HepG2 (cell line): ENCODE measurements at regions not wholly inside any gene's neighbourhood (a gene's known extent, or its start where the extent isn't known, plus 50 kb on each side); places are given as distances from the start of the nearest gene placed in this dataset.

Experiments used
- ATAC-seq: fragments of 200-7000 bp; cut with Tn5 transposase; 3 replicates; pipeline ENCODE4 v1.9.1; 2020; ENCODE audit warnings: mild to moderate bottlenecking, moderate library complexity
- BruUV-seq: library from RNA; stranded (reverse); fragments of 400-500 nt; replicated peaks from 2 replicates; lab custom pipeline; 2021; lab: Mats Ljungman, UMichigan
- CTCF ChIA-PET: fragments of 300-600 bp; formaldehyde crosslinking; extraction: SDS; loops from one replicate; lab custom pipeline; 2021; ENCODE audit warnings: low total read pairs, inconsistent platforms, low intra/inter-chr PET ratio; lab: Yijun Ruan, JAX
- POLR2A ChIA-PET: fragments of 350-600 bp; sonication (Branson Sonifier 250); formaldehyde crosslinking; loops from one replicate; lab custom pipeline; 2020; ENCODE audit warnings: antibody characterized with exemption, inconsistent platforms; lab: Yijun Ruan, JAX
- DNase-seq: peaks from one replicate; pipeline ENCODE4 v3.0.0-alpha.2; 2015; ENCODE audit warnings: low spot score
- FAIRE-seq: peaks from 3 replicates; lab custom pipeline; 2011; peaks lifted over from hg19 to GRCh38; lab: Jason Lieb, UNC
- H2AFZ ChIP-seq: one replicate; pipeline ENCODE4 v1.6.1; 2011; ENCODE audit warnings: low read length, inconsistent platforms
- H3K27ac ChIP-seq: fragments of 300-600 bp; 3 replicates; pipeline ENCODE4 v1.8.0; 2011; ENCODE audit warnings: mixed run types, mild to moderate bottlenecking, mixed read lengths, low read length, inconsistent platforms; ENCODE audit not compliant: insufficient read depth; ENCODE audit errors: extremely low read length
- H3K27me3 ChIP-seq, 2 experiments: fragments of 200-600 bp in 1 of 2; 2 replicates in 1 of 2; 3 replicates in 1 of 2; pipeline versions ENCODE4 v1.6.0 to v1.8.0; 2011; ENCODE audit warnings: low read length in 2 of 2, mild to moderate bottlenecking in 2 of 2, moderate library complexity in 2 of 2, inconsistent platforms in 1 of 2; ENCODE audit not compliant: insufficient read depth in 2 of 2, control insufficient read depth in 1 of 2
- H3K36me3 ChIP-seq, 2 experiments: fragments of 200-600 bp in 1 of 2; replicated peaks in 1 of 2; 2 replicates in 1 of 2; 3 replicates in 1 of 2; pipeline versions ENCODE4 v1.5.1 to v1.8.0; 2011; ENCODE audit warnings: low read length in 2 of 2, inconsistent platforms in 1 of 2; ENCODE audit not compliant: insufficient read depth in 2 of 2, control insufficient read depth in 1 of 2
- H3K4me1 ChIP-seq: 2 replicates; pipeline ENCODE4 v1.5.1; 2012; ENCODE audit warnings: low read length, inconsistent platforms; ENCODE audit not compliant: insufficient read depth
- H3K4me2 ChIP-seq: 2 replicates; pipeline ENCODE4 v1.6.0; 2011; ENCODE audit warnings: low read depth, low read length, inconsistent platforms
- H3K4me3 ChIP-seq, 3 experiments: fragments of 200-600 bp in 1 of 3; sonication (generic), shearing (Covaris generic) in 1 of 3; replicated peaks in 1 of 3; 2 replicates each; pipeline ENCODE4 v1.5.1; 2011 to 2016; ENCODE audit warnings: low read length in 3 of 3, inconsistent platforms in 2 of 3, low read depth in 2 of 3, mild to moderate bottlenecking in 2 of 3, control low read depth in 1 of 3, mixed read lengths in 1 of 3; ENCODE audit not compliant: insufficient read depth in 1 of 3
- H3K79me2 ChIP-seq: one replicate; pipeline ENCODE4 v1.6.1; 2011; ENCODE audit warnings: low read length, inconsistent platforms; ENCODE audit not compliant: insufficient read depth
- H3K9ac ChIP-seq: 2 replicates; pipeline ENCODE4 v1.6.0; 2011; ENCODE audit warnings: mild to moderate bottlenecking, low read depth, low read length, inconsistent platforms; ENCODE audit not compliant: insufficient read depth
- H3K9me3 ChIP-seq: 2 replicates; pipeline ENCODE4 v1.5.1; 2012; ENCODE audit warnings: mild to moderate bottlenecking, low read length
- H4K20me1 ChIP-seq: 2 replicates; pipeline ENCODE4 v1.6.0; 2011; ENCODE audit warnings: inconsistent platforms, mild to moderate bottlenecking, low read length, moderate library complexity; ENCODE audit not compliant: insufficient read depth
- ATF7 ChIP-seq, 2 experiments: fragments of 450-650 bp in 1 of 2; sonication (generic) in 1 of 2; formaldehyde crosslinking in 1 of 2; IDR thresholded peaks; 2 replicates each; pipeline versions ENCODE4 v1.4.0 to v1.6.1; 2016 to 2020; ENCODE audit warnings: antibody characterized with exemption in 1 of 2, mild to moderate bottlenecking in 1 of 2, missing genetic modification reagents in 1 of 2
- CEBPB ChIP-seq: IDR thresholded peaks from 2 replicates; pipeline ENCODE4 v1.6.1; 2011; ENCODE audit warnings: low read depth, low read length, improper control_type of control experiment, borderline replicate concordance
- CREB1 ChIP-seq, 2 experiments: fragments of 450-650 bp in 1 of 2; IDR thresholded peaks; 2 replicates each; pipeline ENCODE4 v1.6.1; 2016 to 2017; ENCODE audit warnings: control low read depth in 1 of 2, mild to moderate bottlenecking in 1 of 2, missing compliant biosample characterization in 1 of 2, missing genetic modification characterization in 1 of 2
- RFX5 ChIP-seq: IDR thresholded peaks from 2 replicates; pipeline ENCODE4 v1.6.1; 2011; ENCODE audit warnings: low read depth, low read length, improper control_type of control experiment
- ZNF101 ChIP-seq: sonication (generic); formaldehyde crosslinking; IDR thresholded peaks from 2 replicates; pipeline ENCODE4 v1.4.0; 2020; ENCODE audit warnings: mild to moderate bottlenecking, low read depth, missing genetic modification reagents, borderline replicate concordance
- ZNF224 ChIP-seq: sonication (generic); formaldehyde crosslinking; IDR thresholded peaks from 2 replicates; pipeline ENCODE4 v1.5.0; 2020; ENCODE audit warnings: mild to moderate bottlenecking, missing genetic modification reagents
- ZNF562 ChIP-seq: sonication (generic); formaldehyde crosslinking; IDR thresholded peaks from 2 replicates; pipeline ENCODE4 v1.8.0; 2022; ENCODE audit warnings: missing genetic modification reagents, borderline replicate concordance
- WGBS: methylation state at CpG from one replicate; pipeline ENCODE4 v1.1.6; 2017; ENCODE audit warnings: low lambda C conversion rate; 5-methylcytosine and 5-hydroxymethylcytosine counted together
- in situ Hi-C: cut with HindIII; loops from 2 replicates; pipeline ENCODE4 v1.10.0; 2017; ENCODE audit warnings: low pct_unique_long_range_greater_than_20kb; ENCODE audit not compliant: extremely low pct_ligation_motif_present
- intact Hi-C: fragments of 100-400 bp; cut with micrococcal nuclease; formaldehyde crosslinking; loops from one replicate; pipeline ENCODE4 v1.10.0; 2022; ENCODE audit not compliant: unreplicated experiment
- TF ChIP-seq, protein P1 (sequence below): sonication (generic); formaldehyde crosslinking; IDR thresholded peaks from 2 replicates; pipeline ENCODE4 v1.5.0; 2020; ENCODE audit warnings: mild to moderate bottlenecking, missing genetic modification reagents
- TF ChIP-seq, protein P2 (sequence below): IDR thresholded peaks from 2 replicates; pipeline ENCODE4 v1.6.1; 2016; ENCODE audit warnings: missing compliant biosample characterization, missing genetic modification reagents, borderline replicate concordance

- ChIA-PET POLR2A (no interaction called here), CTCF (no interaction called here)
- WGBS = 0% methylated on average over 1 of the region's 1 CpG
- FAIRE-seq (no peak), DNase-seq (no peak), ATAC-seq (no peak)
- Histone ChIP-seq H4K20me1 (no peaks in the 10 kb centered on the region), H2AFZ (no peak overlapping the region), H3K27me3 (no peaks in the 10 kb centered on the region), H3K36me3 (no peaks in the 10 kb centered on the region), H3K4me3 (no peak overlapping the region), H3K4me1 (no peaks in the 10 kb centered on the region), H3K79me2 (no peaks in the 10 kb centered on the region), H3K27ac (no peak overlapping the region), H3K9ac (no peak overlapping the region), H3K9me3 (no peaks in the 10 kb centered on the region), H3K4me2 (no peak overlapping the region)
- intact Hi-C loops = no loop called here
- TF ChIP-seq CREB1 (IDR thresholded peaks at IDR 0.05) (peak; percentile 64), CREB1 (CRISPR knock-in tag; IDR thresholded peaks at IDR 0.05) (no peak), ZNF224 (no peak)
- BruUV-seq = no TSS peak
- in situ Hi-C loops = no loop called here
Observed at GRCh38 chr2:139160836-139161235, 380.6 kb upstream of the NXPH2 start.

GRCh38 chr2:139159177-139159576 is 379.0 kb upstream of the NXPH2 start:
- Histone ChIP-seq H3K4me3 (no peak overlapping the region), H3K79me2 (no peaks in the 10 kb centered on the region), H3K9me3 (no peaks in the 10 kb centered on the region), H3K36me3 (no peaks in the 10 kb centered on the region), H4K20me1 (no peaks in the 10 kb centered on the region), H3K9ac (no peak overlapping the region), H3K27me3 (no peaks in the 10 kb centered on the region), H3K4me2 (no peak overlapping the region), H3K27ac (no peak overlapping the region), H2AFZ (no peak overlapping the region), H3K4me1 (no peaks in the 10 kb centered on the region)
- FAIRE-seq (no peak), DNase-seq (no peak), ATAC-seq (no peak)
- CTCF ChIA-PET = no interaction called here
- POLR2A ChIA-PET = no interaction called here
- intact Hi-C loops = no loop called here
- WGBS = 17% methylated on average over 3 of the region's 3 CpGs
- no TSS peak for BruUV-seq
- in situ Hi-C loops = no loop called here
- TF ChIP-seq RFX5 (no peak), ZNF562 (no peak), CEBPB (peak; percentile 60), ATF7 (IDR thresholded peaks at IDR 0.05) (peak; percentile 47; the same call in 1 of the 2 replicates), ATF7 (CRISPR knock-in tag; IDR thresholded peaks at IDR 0.05) (no peak), ZNF101 (CRISPR knock-in tag) (no peak)
- TF ChIP-seq, protein P1, sequence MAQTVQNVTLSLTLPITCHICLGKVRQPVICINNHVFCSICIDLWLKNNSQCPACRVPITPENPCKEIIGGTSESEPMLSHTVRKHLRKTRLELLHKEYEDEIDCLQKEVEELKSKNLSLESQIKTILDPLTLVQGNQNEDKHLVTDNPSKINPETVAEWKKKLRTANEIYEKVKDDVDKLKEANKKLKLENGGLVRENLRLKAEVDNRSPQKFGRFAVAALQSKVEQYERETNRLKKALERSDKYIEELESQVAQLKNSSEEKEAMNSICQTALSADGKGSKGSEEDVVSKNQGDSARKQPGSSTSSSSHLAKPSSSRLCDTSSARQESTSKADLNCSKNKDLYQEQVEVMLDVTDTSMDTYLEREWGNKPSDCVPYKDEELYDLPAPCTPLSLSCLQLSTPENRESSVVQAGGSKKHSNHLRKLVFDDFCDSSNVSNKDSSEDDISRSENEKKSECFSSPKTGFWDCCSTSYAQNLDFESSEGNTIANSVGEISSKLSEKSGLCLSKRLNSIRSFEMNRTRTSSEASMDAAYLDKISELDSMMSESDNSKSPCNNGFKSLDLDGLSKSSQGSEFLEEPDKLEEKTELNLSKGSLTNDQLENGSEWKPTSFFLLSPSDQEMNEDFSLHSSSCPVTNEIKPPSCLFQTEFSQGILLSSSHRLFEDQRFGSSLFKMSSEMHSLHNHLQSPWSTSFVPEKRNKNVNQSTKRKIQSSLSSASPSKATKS (CRISPR knock-in tag) = no peak
- TF ChIP-seq, protein P2, sequence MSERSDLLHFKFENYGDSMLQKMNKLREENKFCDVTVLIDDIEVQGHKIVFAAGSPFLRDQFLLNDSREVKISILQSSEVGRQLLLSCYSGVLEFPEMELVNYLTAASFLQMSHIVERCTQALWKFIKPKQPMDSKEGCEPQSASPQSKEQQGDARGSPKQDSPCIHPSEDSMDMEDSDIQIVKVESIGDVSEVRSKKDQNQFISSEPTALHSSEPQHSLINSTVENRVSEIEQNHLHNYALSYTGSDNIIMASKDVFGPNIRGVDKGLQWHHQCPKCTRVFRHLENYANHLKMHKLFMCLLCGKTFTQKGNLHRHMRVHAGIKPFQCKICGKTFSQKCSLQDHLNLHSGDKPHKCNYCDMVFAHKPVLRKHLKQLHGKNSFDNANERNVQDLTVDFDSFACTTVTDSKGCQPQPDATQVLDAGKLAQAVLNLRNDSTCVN (CRISPR knock-in tag) = no peak
